Activated CD4-positive, alpha-beta memory T cell treated with anti-CD3 and anti-CD28 coated beads for 36 hours (primary cell): ENCODE measurements at regions not wholly inside any gene's neighbourhood (a gene's known extent, or its start where the extent isn't known, plus 50 kb on each side); places are given as distances from the start of the nearest gene placed in this dataset.

Source experiments
- CTCF ChIA-PET: fragments of 350-600 bp; sonication (Branson Sonifier 250); formaldehyde crosslinking; loops from one replicate; lab custom pipeline; 2021; ENCODE audit warnings: antibody characterized with exemption, inconsistent platforms; lab: Charles Lee
- POLR2A ChIA-PET: fragments of 350-600 bp; sonication (Branson Sonifier 250); formaldehyde crosslinking; loops from one replicate; lab custom pipeline; 2021; ENCODE audit warnings: antibody characterized with exemption; lab: Charles Lee
- DNase-seq: peaks from one replicate; pipeline ENCODE4 v3.0.0-alpha.2; 2020
- H3K27ac Mint-ChIP-seq: one replicate; pipeline ENCODE4 v1.8.0; 2021; ENCODE audit warnings: mixed read lengths
- H3K27me3 Mint-ChIP-seq: one replicate; pipeline ENCODE4 v1.8.0; 2021; ENCODE audit warnings: mixed read lengths
- H3K36me3 Mint-ChIP-seq: one replicate; pipeline ENCODE4 v1.8.0; 2021; ENCODE audit warnings: mixed read lengths
- H3K4me1 Mint-ChIP-seq: one replicate; pipeline ENCODE4 v1.8.0; 2021; ENCODE audit warnings: low read depth, mixed read lengths
- H3K4me3 Mint-ChIP-seq: one replicate; pipeline ENCODE4 v1.8.0; 2021; ENCODE audit warnings: mild to moderate bottlenecking, mixed read lengths
- H3K9me3 Mint-ChIP-seq: one replicate; pipeline ENCODE4 v1.8.0; 2021; ENCODE audit warnings: mixed read lengths
- intact Hi-C: fragments of 100-400 bp; cut with micrococcal nuclease; formaldehyde crosslinking; loops from one replicate; pipeline ENCODE4 v1.15.1; 2023

- H3K4me3 Mint-ChIP-seq: no peak overlapping the region
- no peaks in the 10 kb centered on the region for H3K9me3 Mint-ChIP-seq
- CTCF ChIA-PET: no interaction called here
- POLR2A ChIA-PET: no interaction called here
- H3K27me3 Mint-ChIP-seq: peaks cover 7% of the 10 kb centered on the region
- H3K36me3 Mint-ChIP-seq: no peaks in the 10 kb centered on the region
- intact Hi-C loops: no loop called here
- no peaks in the 10 kb centered on the region for H3K4me1 Mint-ChIP-seq
- DNase-seq: no peak
- H3K27ac Mint-ChIP-seq: no peak overlapping the region
These were observed 56.9 kb upstream of the E2F7 start for GRCh38 chr12:77122236-77122635.

GRCh38 chr12:77120156-77121085 lies 55.1 kb upstream of the E2F7 start:
- no peak for DNase-seq
- no peak overlapping the region for H3K4me3 Mint-ChIP-seq
- intact Hi-C loops: no loop called here

GRCh38 chr12:77118696-77119095 lies 53.3 kb upstream of the E2F7 start:
- no peaks in the 10 kb centered on the region for H3K36me3 Mint-ChIP-seq
- no peak overlapping the region for H3K4me3 Mint-ChIP-seq
- CTCF ChIA-PET: no interaction called here
- H3K4me1 Mint-ChIP-seq: no peaks in the 10 kb centered on the region
- intact Hi-C loops: no loop called here
- no peak for DNase-seq
- no peak overlapping the region for H3K27ac Mint-ChIP-seq
- POLR2A ChIA-PET: no interaction called here
- no peaks in the 10 kb centered on the region for H3K9me3 Mint-ChIP-seq
- peaks cover 5% of the 10 kb centered on the region for H3K27me3 Mint-ChIP-seq

More at GRCh38 chr12:77120156-77121085, 55.1 kb upstream of the E2F7 start:
- Mint-ChIP-seq H3K27ac (no peak overlapping the region), H3K27me3 (peaks cover 7% of the 10 kb centered on the region), H3K9me3 (no peaks in the 10 kb centered on the region), H3K36me3 (no peaks in the 10 kb centered on the region), H3K4me1 (no peaks in the 10 kb centered on the region)
- POLR2A ChIA-PET: no interaction called here
- CTCF ChIA-PET: no interaction called here

- H3K9me3 Mint-ChIP-seq: peaks cover 1% of the 10 kb centered on the region
- H3K4me3 Mint-ChIP-seq: no peak overlapping the region
- ChIA-PET POLR2A (no interaction called here), CTCF (no interaction called here)
- no peaks in the 10 kb centered on the region for H3K36me3 Mint-ChIP-seq
- no peaks in the 10 kb centered on the region for H3K4me1 Mint-ChIP-seq
- H3K27ac Mint-ChIP-seq: no peak overlapping the region
- DNase-seq: no peak
- intact Hi-C loops: no loop called here
- H3K27me3 Mint-ChIP-seq: no peaks in the 10 kb centered on the region
These were observed 50.9 kb upstream of the E2F7 start for GRCh38 chr12:77116277-77116676.

GRCh38 chr12:77115471-77115870 lies 50.1 kb upstream of the E2F7 start:
- CTCF ChIA-PET: no interaction called here

More at GRCh38 chr12:77115471-77115870, 50.1 kb upstream of the E2F7 start:
- intact Hi-C loops: no loop called here
- Mint-ChIP-seq H3K27me3 (no peaks in the 10 kb centered on the region), H3K27ac (no peak overlapping the region), H3K4me1 (no peaks in the 10 kb centered on the region), H3K4me3 (no peak overlapping the region), H3K36me3 (no peaks in the 10 kb centered on the region), H3K9me3 (peaks cover 7% of the 10 kb centered on the region)
- no peak for DNase-seq
- POLR2A ChIA-PET: no interaction called here
